Thyroid gland (tissue), 4 donors: ENCODE measurements at regions not wholly inside any gene's neighbourhood (a gene's known extent, or its start where the extent isn't known, plus 50 kb on each side); places are given as distances from the start of the nearest gene placed in this dataset.

Experiments
- DNase-seq, 2 donors: peaks; one replicate each; pipeline ENCODE4 v3.0.0-alpha.2; 2019
- H3K27ac ChIP-seq, 3 donors: fragments of 200-600 bp; sonication (generic); 1 replicate in 2 of 3; 2 replicates in 1 of 3; pipeline ENCODE4 v1.5.1; 2016 to 2019; ENCODE audit warnings: mild to moderate bottlenecking in 1 of 3, moderate library complexity in 1 of 3
- H3K27me3 ChIP-seq: fragments of 200-600 bp; sonication (generic); one replicate; pipeline ENCODE4 v1.5.1; 2019
- H3K36me3 ChIP-seq, 2 donors: fragments of 200-600 bp; sonication (generic); one replicate each; pipeline ENCODE4 v1.5.1; 2016 to 2019
- H3K4me1 ChIP-seq, 2 donors: fragments of 200-600 bp; sonication (generic); one replicate each; pipeline ENCODE4 v1.5.1; 2017 to 2019
- H3K4me3 ChIP-seq, 3 donors: fragments of 200-600 bp; sonication (generic); replicated peaks in 1 of 3; 1 replicate in 2 of 3; 2 replicates in 1 of 3; pipeline ENCODE4 v1.5.1; 2016; ENCODE audit warnings: mild to moderate bottlenecking in 1 of 3
- H3K9me3 ChIP-seq: fragments of 200-600 bp; sonication (generic); one replicate; pipeline ENCODE4 v1.5.1; 2017
- CTCF ChIP-seq, 6 experiments: fragments of 200-600 bp in 3 of 6; fragments of 450-650 bp in 3 of 6; sonication (generic) in 3 of 6; IDR thresholded peaks; one replicate each; pipeline ENCODE4 v1.5.1; 2016 to 2019; ENCODE audit warnings: antibody characterized with exemption in 6 of 6, mild to moderate bottlenecking in 2 of 6, inconsistent platforms in 1 of 6, moderate library complexity in 1 of 6
- POLR2A ChIP-seq, 2 donors: fragments of 450-650 bp; IDR thresholded peaks; one replicate each; pipeline ENCODE4 v1.6.1; 2017; ENCODE audit warnings: antibody characterized with exemption in 2 of 2, mild to moderate bottlenecking in 2 of 2, moderate library complexity in 1 of 2
- WGBS, 2 donors: methylation state at CpG; one replicate each; pipeline ENCODE4 v1.1.5; 2017; 5-methylcytosine and 5-hydroxymethylcytosine counted together
- intact Hi-C: fragments of 100-400 bp; cut with DNase I; formaldehyde crosslinking; loops from one replicate; pipeline ENCODE4 v1.15.1; 2023

GRCh38 chr3:43223670-43224364 is 62.5 kb upstream of the SNRK start:
- no peaks in the 10 kb centered on the region for H3K4me1 ChIP-seq
- WGBS, 2 donors, result 81 to 83% methylated on average over 3 of the region's 3 CpGs
- H3K4me3 ChIP-seq, result no peak overlapping the region
- intact Hi-C loops, result no loop called here
- no peak for DNase-seq
- no peaks in the 10 kb centered on the region for H3K9me3 ChIP-seq
- H3K27ac ChIP-seq, result no peak overlapping the region
- H3K36me3 ChIP-seq, result no peaks in the 10 kb centered on the region
- no peaks in the 10 kb centered on the region for H3K27me3 ChIP-seq
- TF ChIP-seq POLR2A (IDR thresholded peaks at IDR 0.05) (no peak), CTCF (IDR thresholded peaks at IDR 0.05) (peak in 2 of 6 experiments; percentile 23 to 30)

- Histone ChIP-seq H3K4me3 (no peak overlapping the region), H3K36me3 (no peaks in the 10 kb centered on the region), H3K27me3 (no peaks in the 10 kb centered on the region), H3K4me1 (no peaks in the 10 kb centered on the region), H3K9me3 (no peaks in the 10 kb centered on the region), H3K27ac (no peak overlapping the region)
- WGBS, 2 donors, result 74 to 83% methylated on average over 4 of the region's 4 CpGs
- TF ChIP-seq POLR2A (IDR thresholded peaks at IDR 0.05), result no peak
- no peak for TF ChIP-seq CTCF (IDR thresholded peaks at IDR 0.05)
- intact Hi-C loops, result no loop called here
- no peak for DNase-seq
These were observed 63.8 kb upstream of the SNRK start for GRCh38 chr3:43222590-43222989.

GRCh38 chr3:43221076-43221475 is 65.3 kb upstream of the SNRK start:
- intact Hi-C loops, result no loop called here
- no peaks in the 10 kb centered on the region for H3K27me3 ChIP-seq
- WGBS, 2 donors, result 64 to 76% methylated on average over 5 to 6 of the region's 6 CpGs

GRCh38 chr3:43219616-43220015 is 66.7 kb upstream of the SNRK start:
- Histone ChIP-seq H3K9me3 (no peaks in the 10 kb centered on the region), H3K36me3 (no peaks in the 10 kb centered on the region), H3K4me1 (no peaks in the 10 kb centered on the region), H3K27ac (no peak overlapping the region), H3K4me3 (no peak overlapping the region), H3K27me3 (no peaks in the 10 kb centered on the region)
- WGBS, 2 donors, result 87 to 89% methylated on average over 3 of the region's 3 CpGs
- intact Hi-C loops, result no loop called here
- TF ChIP-seq CTCF (IDR thresholded peaks at IDR 0.05), result no peak
- TF ChIP-seq POLR2A (IDR thresholded peaks at IDR 0.05), result no peak
- DNase-seq, result no peak

More at GRCh38 chr3:43221076-43221475, 65.3 kb upstream of the SNRK start:
- no peaks in the 10 kb centered on the region for H3K36me3 ChIP-seq
- no peak overlapping the region for H3K27ac ChIP-seq
- DNase-seq, result no peak
- H3K4me3 ChIP-seq, result no peak overlapping the region
- H3K9me3 ChIP-seq, result no peaks in the 10 kb centered on the region
- H3K4me1 ChIP-seq, result no peaks in the 10 kb centered on the region
- TF ChIP-seq POLR2A (IDR thresholded peaks at IDR 0.05) (no peak), CTCF (IDR thresholded peaks at IDR 0.05) (no peak)

GRCh38 chr3:43218921-43219320 is 67.4 kb upstream of the SNRK start:
- TF ChIP-seq POLR2A (IDR thresholded peaks at IDR 0.05), result no peak
- H3K27ac ChIP-seq, result no peak overlapping the region
- intact Hi-C loops, result no loop called here

More at GRCh38 chr3:43218921-43219320, 67.4 kb upstream of the SNRK start:
- H3K4me1 ChIP-seq, result no peaks in the 10 kb centered on the region
- WGBS, 2 donors, result 94 to 97% methylated on average over 2 of the region's 2 CpGs
- no peak for DNase-seq
- H3K27me3 ChIP-seq, result no peaks in the 10 kb centered on the region
- no peak overlapping the region for H3K4me3 ChIP-seq
- no peaks in the 10 kb centered on the region for H3K36me3 ChIP-seq
- H3K9me3 ChIP-seq, result no peaks in the 10 kb centered on the region
